PC-9 (cell line): ENCODE measurements at regions not wholly inside any gene's neighbourhood (a gene's known extent, or its start where the extent isn't known, plus 50 kb on each side); places are given as distances from the start of the nearest gene placed in this dataset.

Experiments used
- BruUV-seq: library from RNA; stranded (reverse); fragments of 400-500 nt; replicated peaks from 2 replicates; lab custom pipeline; 2021; lab: Mats Ljungman, UMichigan
- CTCF ChIA-PET: fragments of 300-600 bp; sonication (Branson Sonifier 250); formaldehyde crosslinking; loops from one replicate; lab custom pipeline; 2022; ENCODE audit warnings: antibody characterized with exemption; lab: Charles Lee
- POLR2A ChIA-PET: fragments of 300-600 bp; sonication (Branson Sonifier 250); formaldehyde crosslinking; loops from one replicate; lab custom pipeline; 2022; ENCODE audit warnings: antibody characterized with exemption; ENCODE audit not compliant: unreplicated experiment; lab: Charles Lee
- DNase-seq, 2 experiments: peaks; one replicate each; pipeline versions ENCODE4 v3.0.0 to v3.0.0-alpha.2; 2015 to 2022; ENCODE audit warnings: mixed read lengths in 1 of 2
- H2AFZ ChIP-seq: fragments of 200-600 bp; sonication (generic); 2 replicates; pipeline ENCODE4 v1.8.1; 2017; ENCODE audit warnings: antibody characterized with exemption
- H3F3A ChIP-seq: fragments of 200-600 bp; sonication (generic); 2 replicates; pipeline ENCODE4 v1.8.1; 2017; ENCODE audit warnings: antibody characterized with exemption, mild to moderate bottlenecking, low read depth; ENCODE audit not compliant: insufficient read depth
- H3K27ac ChIP-seq: fragments of 200-600 bp; sonication (generic); 2 replicates; pipeline ENCODE4 v1.6.1; 2016; ENCODE audit warnings: mixed run types
- H3K27me3 ChIP-seq: fragments of 200-600 bp; sonication (generic); 2 replicates; pipeline ENCODE4 v1.6.1; 2016; ENCODE audit warnings: low read depth, mixed run types; ENCODE audit not compliant: insufficient read depth
- H3K36me3 ChIP-seq: fragments of 200-600 bp; sonication (generic); 2 replicates; pipeline ENCODE4 v1.6.1; 2016; ENCODE audit warnings: low read depth, mixed run types
- H3K4me1 ChIP-seq: fragments of 200-600 bp; sonication (generic); replicated peaks from 2 replicates; pipeline ENCODE4 v1.6.1; 2016; ENCODE audit warnings: mixed run types; ENCODE audit not compliant: insufficient read depth
- H3K4me2 ChIP-seq: fragments of 200-600 bp; sonication (generic); 2 replicates; pipeline ENCODE4 v1.6.1; 2017; ENCODE audit warnings: mixed run types
- H3K4me3 ChIP-seq: fragments of 200-600 bp; sonication (generic); 2 replicates; pipeline ENCODE4 v1.6.1; 2016; ENCODE audit warnings: mixed run types
- H3K79me2 ChIP-seq: fragments of 200-600 bp; sonication (generic); 2 replicates; pipeline ENCODE4 v1.6.1; 2017; ENCODE audit warnings: low read depth, mixed run types
- H3K9me2 ChIP-seq: fragments of 200-600 bp; sonication (generic); 2 replicates; pipeline ENCODE4 v1.8.1; 2017; ENCODE audit warnings: mild to moderate bottlenecking; ENCODE audit not compliant: insufficient read depth
- H3K9me3 ChIP-seq: fragments of 200-600 bp; sonication (generic); 2 replicates; pipeline ENCODE4 v1.8.1; 2016; ENCODE audit warnings: low read depth; ENCODE audit not compliant: insufficient read depth
- H4K20me1 ChIP-seq: fragments of 200-600 bp; sonication (generic); 2 replicates; pipeline ENCODE4 v1.8.1; 2017; ENCODE audit not compliant: insufficient read depth
- EZH2 ChIP-seq: fragments of 200-600 bp; sonication (generic); IDR thresholded peaks from 2 replicates; pipeline ENCODE4 v1.8.0; 2017; ENCODE audit warnings: antibody characterized with exemption, low read depth
- intact Hi-C: fragments of 100-400 bp; cut with micrococcal nuclease; formaldehyde crosslinking; loops from one replicate; pipeline ENCODE4 v1.10.0; 2022; ENCODE audit not compliant: unreplicated experiment
- TF ChIP-seq, protein P1 (sequence below): fragments of 200-600 bp; sonication (generic); conservative IDR thresholded peaks from 2 replicates; pipeline ENCODE4 v1.6.1; 2017; ENCODE audit warnings: mixed run types, antibody characterized with exemption, mild to moderate bottlenecking, moderate library complexity

DNA sequence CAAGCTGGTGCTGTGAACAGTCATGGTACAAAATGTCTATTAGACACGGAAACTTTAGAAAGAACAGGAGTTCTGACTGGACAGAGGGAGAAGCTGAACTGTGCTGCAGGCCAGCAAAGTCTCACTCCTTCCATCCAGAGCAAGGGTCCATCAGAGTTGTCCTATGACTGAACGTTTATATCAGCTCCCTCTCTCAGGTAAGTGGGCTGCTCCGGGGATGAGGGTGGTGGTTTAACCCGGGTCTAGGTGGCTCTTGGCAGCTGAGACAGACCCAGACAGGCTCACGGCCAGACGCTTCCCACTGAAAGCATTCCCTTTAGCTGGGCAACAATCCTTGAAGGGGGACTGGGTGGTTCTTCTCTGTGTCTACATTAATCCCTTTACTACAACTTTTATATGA lies 385.0 kb upstream of the SMIM31 start:
- H2AFZ ChIP-seq, result no peak overlapping the region
- TF ChIP-seq, protein P1, sequence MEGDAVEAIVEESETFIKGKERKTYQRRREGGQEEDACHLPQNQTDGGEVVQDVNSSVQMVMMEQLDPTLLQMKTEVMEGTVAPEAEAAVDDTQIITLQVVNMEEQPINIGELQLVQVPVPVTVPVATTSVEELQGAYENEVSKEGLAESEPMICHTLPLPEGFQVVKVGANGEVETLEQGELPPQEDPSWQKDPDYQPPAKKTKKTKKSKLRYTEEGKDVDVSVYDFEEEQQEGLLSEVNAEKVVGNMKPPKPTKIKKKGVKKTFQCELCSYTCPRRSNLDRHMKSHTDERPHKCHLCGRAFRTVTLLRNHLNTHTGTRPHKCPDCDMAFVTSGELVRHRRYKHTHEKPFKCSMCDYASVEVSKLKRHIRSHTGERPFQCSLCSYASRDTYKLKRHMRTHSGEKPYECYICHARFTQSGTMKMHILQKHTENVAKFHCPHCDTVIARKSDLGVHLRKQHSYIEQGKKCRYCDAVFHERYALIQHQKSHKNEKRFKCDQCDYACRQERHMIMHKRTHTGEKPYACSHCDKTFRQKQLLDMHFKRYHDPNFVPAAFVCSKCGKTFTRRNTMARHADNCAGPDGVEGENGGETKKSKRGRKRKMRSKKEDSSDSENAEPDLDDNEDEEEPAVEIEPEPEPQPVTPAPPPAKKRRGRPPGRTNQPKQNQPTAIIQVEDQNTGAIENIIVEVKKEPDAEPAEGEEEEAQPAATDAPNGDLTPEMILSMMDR, result no peak
- TF ChIP-seq EZH2, result no peak
- no peak overlapping the region for H3K27ac ChIP-seq
- ChIA-PET CTCF (no interaction called here), POLR2A (no interaction called here)
- no peaks in the 10 kb centered on the region for H3F3A ChIP-seq
- no peaks in the 10 kb centered on the region for H3K79me2 ChIP-seq
- intact Hi-C loops, result no loop called here
- H3K27me3 ChIP-seq, result no peaks in the 10 kb centered on the region
- H3K36me3 ChIP-seq, result no peaks in the 10 kb centered on the region
- no TSS peak for BruUV-seq
- no peak overlapping the region for H3K4me2 ChIP-seq
- DNase-seq, result no peak
- no peaks in the 10 kb centered on the region for H3K9me3 ChIP-seq
- H3K4me1 ChIP-seq, result no peaks in the 10 kb centered on the region
- H3K9me2 ChIP-seq, result no peaks in the 10 kb centered on the region
- H3K4me3 ChIP-seq, result no peak overlapping the region
- no peaks in the 10 kb centered on the region for H4K20me1 ChIP-seq

DNA sequence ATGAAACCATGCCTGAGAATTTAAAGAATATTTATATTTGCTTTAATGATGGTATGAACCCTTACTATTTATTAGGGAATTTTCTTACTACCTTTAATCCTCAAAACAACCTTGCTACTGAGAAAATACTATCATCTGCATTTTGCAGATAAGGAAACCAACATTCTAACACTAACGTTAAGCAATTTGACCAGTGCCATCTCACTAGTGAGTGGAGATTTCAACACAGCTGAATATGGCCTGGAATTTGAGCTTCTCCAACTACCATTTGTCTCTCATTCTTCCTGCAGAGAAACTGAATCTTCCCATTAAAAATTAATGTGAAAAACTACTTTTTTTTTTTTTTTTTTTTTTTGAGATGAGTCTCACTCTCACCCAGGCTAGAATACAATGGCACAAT lies 380.9 kb upstream of the SMIM31 start:
- H3K79me2 ChIP-seq, result no peaks in the 10 kb centered on the region
- H3K4me2 ChIP-seq, result no peak overlapping the region
- TF ChIP-seq, protein P1, result no peak
- TF ChIP-seq EZH2, result no peak
- no peak overlapping the region for H3K27ac ChIP-seq
- H3K36me3 ChIP-seq, result no peaks in the 10 kb centered on the region
- CTCF ChIA-PET, result no interaction called here
- H3K9me3 ChIP-seq, result no peaks in the 10 kb centered on the region
- H3F3A ChIP-seq, result no peaks in the 10 kb centered on the region
- intact Hi-C loops, result no loop called here
- no peak overlapping the region for H3K4me3 ChIP-seq
- no peak for DNase-seq
- no peaks in the 10 kb centered on the region for H4K20me1 ChIP-seq
- H3K27me3 ChIP-seq, result no peaks in the 10 kb centered on the region
- POLR2A ChIA-PET, result interaction anchor here (0.6 kb wide), 1 partner anchor 208 kb away, joined by 6 read pairs; no protein-coding TSS in a partner anchor
- BruUV-seq, result no TSS peak
- no peaks in the 10 kb centered on the region for H3K4me1 ChIP-seq
- H2AFZ ChIP-seq, result no peak overlapping the region
- H3K9me2 ChIP-seq, result no peaks in the 10 kb centered on the region

DNA sequence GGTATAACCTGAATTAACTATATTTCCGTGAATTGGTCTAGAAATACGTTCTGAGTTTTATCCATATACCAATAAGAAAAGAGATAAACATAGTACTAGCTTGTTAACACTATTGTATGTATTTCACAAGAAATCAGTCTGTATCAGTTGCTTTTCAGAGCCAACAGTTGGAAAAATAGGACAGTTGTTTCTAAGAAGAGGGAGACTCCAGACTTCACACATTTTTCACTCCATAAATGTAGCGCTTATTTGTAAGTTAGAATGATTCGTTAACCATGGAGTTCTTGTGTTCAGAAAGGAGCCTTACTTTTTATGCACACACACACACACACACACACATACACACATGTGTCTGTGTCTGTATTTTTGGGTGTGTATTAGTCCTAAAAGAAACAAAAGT lies 376.7 kb upstream of the SMIM31 start:
- Histone ChIP-seq H3K27me3 (no peaks in the 10 kb centered on the region), H3K4me1 (no peaks in the 10 kb centered on the region), H3K36me3 (no peaks in the 10 kb centered on the region), H3K4me3 (no peak overlapping the region), H3K9me3 (no peaks in the 10 kb centered on the region), H2AFZ (no peak overlapping the region), H3K79me2 (no peaks in the 10 kb centered on the region), H3F3A (no peaks in the 10 kb centered on the region), H3K9me2 (no peaks in the 10 kb centered on the region), H4K20me1 (no peaks in the 10 kb centered on the region), H3K27ac (no peak overlapping the region), H3K4me2 (no peak overlapping the region)
- ChIA-PET POLR2A (no interaction called here), CTCF (no interaction called here)
- intact Hi-C loops, result no loop called here
- no peak for DNase-seq
- no TSS peak for BruUV-seq
- TF ChIP-seq EZH2, result no peak
- TF ChIP-seq, protein P1, result no peak
